ENCODE measurements at regions not wholly inside any gene's neighbourhood (a gene's known extent, or its start where the extent isn't known, plus 50 kb on each side); places are given as distances from the start of the nearest gene placed in this dataset.

GRCh38 chr13:37923236-37923635 is 53.7 kb upstream of the TRPC4 start:
- Histone ChIP-seq H3K27me3 (replicated peaks in 1 of 4; ENCODE audit: control extremely low read depth in 1 of 4, control insufficient read depth in 3 of 4, insufficient read depth in 4 of 4, low read length in 3 of 4) (no peaks in the 10 kb centered on the region), H2AFZ (ENCODE audit: insufficient read depth, low read depth, low read length, poor library complexity, severe bottlenecking) (no peak overlapping the region), H3K4me1 (ENCODE audit: control insufficient read depth in 2 of 2, insufficient read depth in 2 of 2, low read length in 2 of 2) (no peaks in the 10 kb centered on the region), H3K9ac (ENCODE audit: low read length) (no peak overlapping the region), H3K9me3 (ENCODE audit: control extremely low read depth in 1 of 3, control insufficient read depth in 2 of 3, insufficient read depth in 1 of 3, low read length in 2 of 3) (no peaks in the 10 kb centered on the region), H4K20me1 (ENCODE audit: control insufficient read depth, insufficient read depth, low read length, poor library complexity, severe bottlenecking) (no peaks in the 10 kb centered on the region), H3K4me3 (ENCODE audit: control extremely low read depth in 1 of 5, extremely low read depth in 1 of 5, insufficient read depth in 1 of 5, low read depth in 2 of 5, low read length in 4 of 5) (no peak overlapping the region), H3K79me2 (ENCODE audit: control insufficient read depth, insufficient read depth, low read length) (no peaks in the 10 kb centered on the region), H3K4me2 (replicated peaks; ENCODE audit: low read depth, low read length, poor library complexity, severe bottlenecking) (no peak overlapping the region), H3K36me3 (replicated peaks in 1 of 2; ENCODE audit: control extremely low read depth in 1 of 2, control insufficient read depth in 1 of 2, extremely low read depth in 1 of 2, insufficient read depth in 2 of 2, low read length in 1 of 2) (no peaks in the 10 kb centered on the region), H3K27ac (ENCODE audit: low read length in 2 of 2) (no peak overlapping the region)
- Mint-ChIP-seq H3K4me1 (no peaks in the 10 kb centered on the region), H3K27ac (no peak overlapping the region), H3K4me3 (no peak overlapping the region), H3K9me3 (ENCODE audit: insufficient read depth) (no peaks in the 10 kb centered on the region), H3K27me3 (no peaks in the 10 kb centered on the region)
- TF ChIP-seq EZH2 (IDR thresholded peaks at IDR 0.05; ENCODE audit: borderline replicate concordance, insufficient read depth, low read depth, low read length, poor library complexity, severe bottlenecking) (no peak), CTCF (IDR thresholded peaks at IDR 0.05) (no peak)
- intact Hi-C loops (cut with micrococcal nuclease), result no loop called here
- ChIA-PET CTCF (no interaction called here), POLR2A (no interaction called here)
- DNase-seq (no peak), ATAC-seq (ENCODE audit: low read depth) (no peak)

GRCh38 chr13:37919329-37919880 is 49.8 kb upstream of the TRPC4 start:
- DNase-seq, result no peak
- POLR2A ChIA-PET, result no interaction called here
- Histone ChIP-seq H3K4me1 (ENCODE audit: control insufficient read depth in 2 of 2, insufficient read depth in 2 of 2, low read length in 2 of 2) (no peaks in the 10 kb centered on the region), H3K4me2 (replicated peaks; ENCODE audit: low read depth, low read length, poor library complexity, severe bottlenecking) (no peak overlapping the region), H4K20me1 (ENCODE audit: control insufficient read depth, insufficient read depth, low read length, poor library complexity, severe bottlenecking) (no peaks in the 10 kb centered on the region), H3K27me3 (replicated peaks in 1 of 4; ENCODE audit: control extremely low read depth in 1 of 4, control insufficient read depth in 3 of 4, insufficient read depth in 4 of 4, low read length in 3 of 4) (no peaks in the 10 kb centered on the region), H2AFZ (ENCODE audit: insufficient read depth, low read depth, low read length, poor library complexity, severe bottlenecking) (no peak overlapping the region), H3K9me3 (ENCODE audit: control extremely low read depth in 1 of 3, control insufficient read depth in 2 of 3, insufficient read depth in 1 of 3, low read length in 2 of 3) (no peaks in the 10 kb centered on the region), H3K4me3 (ENCODE audit: control extremely low read depth in 1 of 5, extremely low read depth in 1 of 5, insufficient read depth in 1 of 5, low read depth in 2 of 5, low read length in 4 of 5) (no peak overlapping the region), H3K36me3 (replicated peaks in 1 of 2; ENCODE audit: control extremely low read depth in 1 of 2, control insufficient read depth in 1 of 2, extremely low read depth in 1 of 2, insufficient read depth in 2 of 2, low read length in 1 of 2) (no peaks in the 10 kb centered on the region), H3K27ac (ENCODE audit: low read length in 2 of 2) (no peak overlapping the region), H3K79me2 (ENCODE audit: control insufficient read depth, insufficient read depth, low read length) (no peaks in the 10 kb centered on the region), H3K9ac (ENCODE audit: low read length) (no peak overlapping the region)
- TF ChIP-seq EZH2 (IDR thresholded peaks at IDR 0.05; ENCODE audit: borderline replicate concordance, insufficient read depth, low read depth, low read length, poor library complexity, severe bottlenecking), result no peak
- no peak for TF ChIP-seq CTCF (IDR thresholded peaks at IDR 0.05)
- no peaks in the 10 kb centered on the region for H3K4me1 Mint-ChIP-seq
- H3K27ac Mint-ChIP-seq, result no peak overlapping the region
- intact Hi-C loops (cut with micrococcal nuclease), result no loop called here
- no peaks in the 10 kb centered on the region for H3K27me3 Mint-ChIP-seq
- no peak overlapping the region for H3K4me3 Mint-ChIP-seq
- CTCF ChIA-PET, result no interaction called here
- no CpG with 5 or more reads among the region's 4 CpGs for WGBS (ENCODE audit: insufficient coverage)
- H3K9me3 Mint-ChIP-seq (ENCODE audit: insufficient read depth), result no peaks in the 10 kb centered on the region
- ATAC-seq (ENCODE audit: low read depth), result no peak
